RCC 7860 (cell line): ENCODE measurements at regions not wholly inside any gene's neighbourhood (a gene's known extent, or its start where the extent isn't known, plus 50 kb on each side); places are given as distances from the start of the nearest gene placed in this dataset.
A peak's percentile ranks its signal among the peaks of the same experiment; 100 is the strongest.

ENCODE experiments used
- DNase-seq: peaks from one replicate; pipeline ENCODE4 v3.0.0-alpha.2; 2015; ENCODE audit warnings: low spot score
- FAIRE-seq: peaks from 2 replicates; lab custom pipeline; 2012; peaks lifted over from hg19 to GRCh38; lab: Jason Lieb, UNC

- no peak for DNase-seq
- FAIRE-seq = no peak
Measured at GRCh38 chr3:178459038-178459410, 77.2 kb upstream of the KCNMB2 start.

GRCh38 chr3:178465260-178466180 lies 70.7 kb upstream of the KCNMB2 start:
- FAIRE-seq (no peak), DNase-seq (no peak)

DNA sequence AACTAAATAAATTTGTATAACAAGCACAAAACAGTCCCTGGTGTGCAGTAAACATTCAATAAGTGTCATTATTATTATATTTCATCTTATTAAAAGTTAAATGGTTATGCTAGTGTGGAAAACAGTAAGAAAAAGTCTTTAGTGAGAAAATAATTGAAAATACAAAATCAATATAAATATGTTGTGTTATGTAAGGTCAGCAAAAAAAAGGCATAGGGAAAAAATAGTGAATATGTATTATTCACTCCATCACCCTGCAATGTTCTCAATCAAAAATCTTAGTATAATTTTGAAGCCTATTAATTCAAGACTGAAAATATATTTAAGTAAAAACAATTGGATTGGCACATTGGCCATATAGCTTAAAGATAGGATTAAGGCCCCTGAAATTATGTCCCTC lies 63.3 kb upstream of the KCNMB2 start:
- DNase-seq (no peak), FAIRE-seq (no peak)

DNA sequence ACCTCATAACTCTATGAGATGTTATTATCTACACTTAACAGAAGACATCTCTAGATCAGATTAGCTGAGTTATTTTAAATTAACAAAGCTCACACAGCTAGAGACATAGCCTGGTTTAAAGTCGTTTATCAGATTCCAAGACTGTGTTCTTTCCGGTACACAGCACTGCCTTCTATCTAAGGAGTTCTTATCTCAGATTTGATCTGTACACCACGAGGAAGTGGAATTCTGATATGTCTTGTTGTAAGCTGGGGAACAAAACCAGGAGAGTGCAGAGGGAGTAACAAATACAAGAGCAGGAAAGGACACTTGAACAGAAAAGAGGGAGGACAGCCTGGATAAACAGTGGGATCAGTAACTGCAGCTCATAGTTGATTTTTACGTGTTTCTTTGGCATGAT lies 61.7 kb upstream of the KCNMB2 start:
- DNase-seq (no peak), FAIRE-seq (no peak)

GRCh38 chr3:178475062-178475461 lies 61.2 kb upstream of the KCNMB2 start:
- FAIRE-seq (no peak), DNase-seq (no peak)

DNA sequence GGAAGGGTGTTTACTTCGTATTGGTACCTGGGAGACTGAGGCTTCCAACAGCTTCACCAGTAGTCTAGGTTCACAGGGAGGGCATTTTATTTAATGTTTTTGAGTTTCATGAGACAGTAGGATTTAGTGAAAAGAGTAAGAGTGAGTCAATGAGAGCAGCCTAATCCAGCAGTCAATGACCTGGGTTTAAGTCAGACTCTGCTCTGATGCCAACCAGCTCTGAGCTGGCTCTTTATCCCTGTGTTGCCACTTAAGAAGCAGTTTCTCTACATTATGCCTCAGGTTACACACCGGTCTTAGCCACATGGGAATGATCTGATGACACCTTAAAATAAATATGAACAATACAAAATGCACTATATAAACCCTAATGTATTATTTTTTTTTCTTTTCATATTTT lies 59.4 kb upstream of the KCNMB2 start:
- no peak for DNase-seq
- no peak for FAIRE-seq

GRCh38 chr3:178479446-178479845 lies 56.8 kb upstream of the KCNMB2 start:
- FAIRE-seq = no peak
- no peak for DNase-seq

DNA sequence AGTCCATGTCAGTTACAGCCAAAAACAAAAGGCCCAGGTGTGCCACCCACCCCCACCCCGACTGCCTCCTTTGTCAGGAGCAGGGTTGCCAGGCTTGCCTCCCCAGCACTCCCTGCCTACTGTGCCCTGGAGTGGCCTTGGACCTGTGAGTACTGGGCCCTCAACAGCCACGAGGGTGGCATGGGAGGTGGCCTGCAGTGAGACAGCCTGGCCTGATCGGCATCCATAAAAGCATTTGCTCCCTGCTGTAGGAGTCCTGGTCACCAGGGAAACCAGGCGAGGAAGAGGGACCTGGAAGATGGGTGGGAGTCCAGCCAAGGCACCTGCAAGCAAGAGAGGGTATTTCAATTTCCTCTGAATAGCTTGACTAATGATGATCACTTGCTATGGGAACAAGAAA lies 56.4 kb upstream of the KCNMB2 start:
- FAIRE-seq (no peak), DNase-seq (no peak)

- DNase-seq (no peak), FAIRE-seq (no peak)
Measured at GRCh38 chr3:178480274-178480673, 56.0 kb upstream of the KCNMB2 start.

DNA sequence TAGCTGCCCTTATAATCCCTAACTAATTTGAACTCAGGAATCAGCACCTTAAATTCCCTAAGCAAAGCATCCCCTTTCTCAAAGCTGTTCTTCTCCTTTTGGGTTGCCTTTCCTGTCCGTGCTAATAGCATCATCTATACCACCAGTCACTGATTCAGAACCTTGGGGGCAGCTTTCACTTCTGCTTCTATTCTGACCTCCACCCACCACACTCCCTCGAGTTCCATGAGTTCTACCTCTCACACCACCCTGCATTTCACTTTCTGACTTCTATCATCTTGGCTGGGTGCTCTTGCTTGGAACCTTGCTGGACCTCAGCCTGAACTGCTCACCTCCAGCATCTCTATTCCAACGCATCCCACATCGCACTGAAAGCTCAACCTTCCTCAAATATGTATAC lies 55.4 kb upstream of the KCNMB2 start:
- DNase-seq = no peak
- no peak for FAIRE-seq

DNA sequence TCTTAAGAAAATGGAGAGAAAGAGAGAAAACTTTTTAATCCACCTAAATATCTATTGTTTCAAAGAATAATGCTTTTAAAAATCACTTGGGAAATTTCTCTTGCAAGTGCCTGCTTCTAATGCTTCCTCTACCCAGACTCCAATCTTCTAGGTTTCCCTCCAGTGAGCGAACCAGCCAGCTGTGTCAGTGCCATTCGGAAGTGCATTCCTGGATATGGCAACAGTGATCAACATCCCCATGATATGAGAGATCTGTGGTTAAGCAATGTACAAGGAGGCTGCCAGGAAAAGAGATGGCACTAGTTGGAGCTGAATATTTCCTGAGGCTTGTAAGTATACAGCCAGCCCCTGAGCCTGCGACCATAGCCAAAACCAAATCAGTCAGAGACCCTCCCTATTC lies 53.3 kb upstream of the KCNMB2 start:
- DNase-seq (peak; percentile 15), FAIRE-seq (peak; percentile 17)

GRCh38 chr3:178483704-178484103 lies 52.5 kb upstream of the KCNMB2 start:
- DNase-seq (no peak), FAIRE-seq (no peak)

DNA sequence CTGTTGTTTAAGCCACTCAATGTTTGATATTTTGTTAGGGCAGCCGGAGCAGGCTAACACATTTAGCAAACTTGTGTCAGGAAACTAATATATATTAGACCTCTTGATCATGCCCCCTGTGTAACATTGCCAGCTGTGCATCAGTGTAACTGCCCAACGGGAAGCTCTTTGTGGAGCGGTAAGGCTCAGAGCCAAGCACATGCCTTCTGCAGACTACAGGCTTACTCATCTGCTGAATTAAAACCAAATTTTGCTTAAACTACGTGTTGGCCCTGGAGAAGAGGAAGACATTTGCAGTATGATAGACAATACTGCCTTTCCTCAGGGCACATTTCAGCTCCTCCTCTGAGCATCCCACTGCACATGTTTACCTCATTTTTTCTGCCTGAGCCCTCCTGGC lies 50.5 kb upstream of the KCNMB2 start:
- no peak for DNase-seq
- no peak for FAIRE-seq
